ENCODE measurements at regions not wholly inside any gene's neighbourhood (a gene's known extent, or its start where the extent isn't known, plus 50 kb on each side); places are given as distances from the start of the nearest gene placed in this dataset.

GRCh38 chr14:54332490-54332889 lies 64.3 kb upstream of the CDKN3 start:
- TF ChIP-seq, protein P1, sequence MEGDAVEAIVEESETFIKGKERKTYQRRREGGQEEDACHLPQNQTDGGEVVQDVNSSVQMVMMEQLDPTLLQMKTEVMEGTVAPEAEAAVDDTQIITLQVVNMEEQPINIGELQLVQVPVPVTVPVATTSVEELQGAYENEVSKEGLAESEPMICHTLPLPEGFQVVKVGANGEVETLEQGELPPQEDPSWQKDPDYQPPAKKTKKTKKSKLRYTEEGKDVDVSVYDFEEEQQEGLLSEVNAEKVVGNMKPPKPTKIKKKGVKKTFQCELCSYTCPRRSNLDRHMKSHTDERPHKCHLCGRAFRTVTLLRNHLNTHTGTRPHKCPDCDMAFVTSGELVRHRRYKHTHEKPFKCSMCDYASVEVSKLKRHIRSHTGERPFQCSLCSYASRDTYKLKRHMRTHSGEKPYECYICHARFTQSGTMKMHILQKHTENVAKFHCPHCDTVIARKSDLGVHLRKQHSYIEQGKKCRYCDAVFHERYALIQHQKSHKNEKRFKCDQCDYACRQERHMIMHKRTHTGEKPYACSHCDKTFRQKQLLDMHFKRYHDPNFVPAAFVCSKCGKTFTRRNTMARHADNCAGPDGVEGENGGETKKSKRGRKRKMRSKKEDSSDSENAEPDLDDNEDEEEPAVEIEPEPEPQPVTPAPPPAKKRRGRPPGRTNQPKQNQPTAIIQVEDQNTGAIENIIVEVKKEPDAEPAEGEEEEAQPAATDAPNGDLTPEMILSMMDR (optimal IDR thresholded peaks at IDR 0.05 in 1 of 3, IDR thresholded peaks at IDR 0.05 in 1 of 3, conservative IDR thresholded peaks at IDR 0.05 in 1 of 3; ENCODE audit: extremely low read depth in 1 of 3, insufficient read depth in 2 of 3, low read length in 3 of 3) = no peak
- TF ChIP-seq EZH2 (IDR thresholded peaks at IDR 0.05; ENCODE audit: low read length) = no peak
